ENCODE measurements at regions not wholly inside any gene's neighbourhood (a gene's known extent, or its start where the extent isn't known, plus 50 kb on each side); places are given as distances from the start of the nearest gene placed in this dataset.

GRCh38 chr5:136621743-136622142 is 256.4 kb upstream of the TRPC7 start:
- TF ChIP-seq POLR2AphosphoS5 (IDR thresholded peaks at IDR 0.05): no peak
- no peak for TF ChIP-seq CTCF (IDR thresholded peaks at IDR 0.05)

Measured in prostate gland (tissue), 2 donors.